NK-92 treated with Interleukin-12 subunit alpha and Interleukin-12 subunit beta, amount 100 ng/mL, for 24 hours (cell line): ENCODE measurements at regions not wholly inside any gene's neighbourhood (a gene's known extent, or its start where the extent isn't known, plus 50 kb on each side); places are given as distances from the start of the nearest gene placed in this dataset.
"Not testable (repeated sequence)": the region's sequence is repeated elsewhere in the genome, so short reads cannot be mapped to it uniquely, and the experiment has no call there.

Experiments
- DNase-seq: peaks from one replicate; lab custom pipeline; 2025; lab: John Stamatoyannopoulos, UW

GRCh38 chr15:36075333-36075732 is 504.1 kb upstream of the CDIN1 start:
- DNase-seq, result no peak

- DNase-seq, result no peak
Measured at GRCh38 chr15:36079021-36079420, 500.4 kb upstream of the CDIN1 start.

- DNase-seq, result no peak
Measured at GRCh38 chr15:36080759-36081158, 498.7 kb upstream of the CDIN1 start.

- no peak for DNase-seq
Measured at GRCh38 chr15:36090286-36090946, 489.0 kb upstream of the CDIN1 start.

GRCh38 chr15:36106640-36107335 is 472.6 kb upstream of the CDIN1 start:
- DNase-seq, result no peak

- DNase-seq, result no peak
Measured at GRCh38 chr15:36108541-36108940, 470.9 kb upstream of the CDIN1 start.

- no peak for DNase-seq
Measured at GRCh38 chr15:36109943-36110658, 469.3 kb upstream of the CDIN1 start.

GRCh38 chr15:36110659-36110993 is 468.8 kb upstream of the CDIN1 start:
- no peak for DNase-seq

- no peak for DNase-seq
Measured at GRCh38 chr15:36117296-36117787, 462.1 kb upstream of the CDIN1 start.

- no peak for DNase-seq
Measured at GRCh38 chr15:36126194-36126593, 453.2 kb upstream of the CDIN1 start.

- no peak for DNase-seq
Measured at GRCh38 chr15:36130641-36131310, 448.6 kb upstream of the CDIN1 start.

- no peak for DNase-seq
Measured at GRCh38 chr15:36133742-36134141, 445.7 kb upstream of the CDIN1 start.

- DNase-seq, result no peak
Measured at GRCh38 chr15:36136049-36136448, 443.4 kb upstream of the CDIN1 start.

- no peak for DNase-seq
Measured at GRCh38 chr15:36152936-36153335, 426.5 kb upstream of the CDIN1 start.

GRCh38 chr15:36156879-36157427 is 422.5 kb upstream of the CDIN1 start:
- no peak for DNase-seq

- no peak for DNase-seq
Measured at GRCh38 chr15:36160351-36160750, 419.1 kb upstream of the CDIN1 start.

- DNase-seq, result no peak
Measured at GRCh38 chr15:36161108-36161507, 418.3 kb upstream of the CDIN1 start.

- no peak for DNase-seq
Measured at GRCh38 chr15:36161771-36162212, 417.6 kb upstream of the CDIN1 start.

GRCh38 chr15:36163983-36164382 is 415.4 kb upstream of the CDIN1 start:
- DNase-seq, result not testable (repeated sequence)

GRCh38 chr15:36172955-36173354 is 406.5 kb upstream of the CDIN1 start:
- no peak for DNase-seq

GRCh38 chr15:36175186-36175740 is 404.2 kb upstream of the CDIN1 start:
- no peak for DNase-seq
